ENCODE measurements at regions not wholly inside any gene's neighbourhood (a gene's known extent, or its start where the extent isn't known, plus 50 kb on each side); places are given as distances from the start of the nearest gene placed in this dataset.

- TF ChIP-seq EP300 (IDR thresholded peaks at IDR 0.05) (no peak), CTCF (IDR thresholded peaks at IDR 0.05) (no peak)
Measured at GRCh38 chr2:100658017-100658416, 95.2 kb downstream of the PDCL3 start.

All from tibial nerve (tissue), 4 donors.